NCI-H1436 treated with DMSO at 0.1 percent for 48 hours (cell line): ENCODE measurements at regions not wholly inside any gene's neighbourhood (a gene's known extent, or its start where the extent isn't known, plus 50 kb on each side); places are given as distances from the start of the nearest gene placed in this dataset.
"Not testable (repeated sequence)": the region's sequence is repeated elsewhere in the genome, so short reads cannot be mapped to it uniquely, and the experiment has no call there.

Source experiments
- DNase-seq: peaks from one replicate; lab custom pipeline; 2025; lab: John Stamatoyannopoulos, UW

GRCh38 chr5:156218367-156219158 lies 108.4 kb upstream of the SGCD start:
- no peak for DNase-seq

GRCh38 chr5:156219483-156220005 lies 107.4 kb upstream of the SGCD start:
- no peak for DNase-seq

- DNase-seq: no peak
These were observed 105.1 kb upstream of the SGCD start for GRCh38 chr5:156221816-156222215.

- DNase-seq: no peak
These were observed 103.4 kb upstream of the SGCD start for GRCh38 chr5:156223547-156223946.

- DNase-seq: not testable (repeated sequence)
These were observed 100.5 kb upstream of the SGCD start for GRCh38 chr5:156226485-156226884.

DNA sequence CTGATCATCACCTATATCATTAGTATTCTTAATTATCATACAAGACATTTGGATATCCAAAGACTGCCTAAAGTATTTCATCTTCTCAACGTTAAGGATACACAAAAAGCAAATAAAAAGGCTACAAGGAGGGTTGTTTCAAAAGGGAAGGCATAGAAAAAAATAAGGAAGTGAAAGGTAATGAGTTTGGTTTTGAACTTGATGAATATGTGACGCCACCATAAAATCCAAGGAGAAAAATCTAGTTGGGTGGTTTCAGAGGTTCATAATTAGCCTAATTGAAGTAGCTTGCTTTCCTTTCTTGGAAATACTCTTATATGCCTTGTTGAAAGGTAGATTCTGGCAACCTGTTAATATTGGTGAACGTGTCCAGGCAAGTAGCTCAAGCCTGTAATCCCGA lies 96.1 kb upstream of the SGCD start:
- no peak for DNase-seq

DNA sequence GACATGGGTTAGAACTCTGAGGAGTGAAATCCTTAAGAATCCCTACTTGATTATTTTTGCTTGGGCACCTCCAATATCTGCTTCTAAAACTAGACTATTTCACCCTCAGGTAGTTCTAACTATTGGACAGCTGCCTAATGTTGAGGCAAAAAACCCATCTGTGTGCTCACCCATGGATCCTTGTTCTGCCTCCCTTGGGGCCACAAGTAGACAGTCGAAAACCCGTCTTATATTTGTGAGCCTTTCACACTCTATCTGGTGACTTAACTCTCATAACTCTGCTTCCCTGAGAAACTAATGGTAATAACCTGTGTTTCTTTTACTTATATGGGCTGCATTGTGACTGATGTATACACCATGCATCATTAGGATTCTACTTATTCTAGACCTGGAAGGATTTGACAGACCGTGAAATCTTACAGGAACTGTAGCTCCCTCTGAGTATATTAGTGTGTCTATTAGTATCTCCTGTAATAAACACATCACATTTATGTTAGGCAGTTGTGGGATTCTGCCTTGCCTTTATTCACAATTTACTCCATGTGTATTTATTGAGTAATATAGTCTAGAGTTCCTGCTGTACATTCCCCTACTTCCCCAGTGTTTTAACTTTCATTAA lies 94.6 kb upstream of the SGCD start:
- no peak for DNase-seq

DNA sequence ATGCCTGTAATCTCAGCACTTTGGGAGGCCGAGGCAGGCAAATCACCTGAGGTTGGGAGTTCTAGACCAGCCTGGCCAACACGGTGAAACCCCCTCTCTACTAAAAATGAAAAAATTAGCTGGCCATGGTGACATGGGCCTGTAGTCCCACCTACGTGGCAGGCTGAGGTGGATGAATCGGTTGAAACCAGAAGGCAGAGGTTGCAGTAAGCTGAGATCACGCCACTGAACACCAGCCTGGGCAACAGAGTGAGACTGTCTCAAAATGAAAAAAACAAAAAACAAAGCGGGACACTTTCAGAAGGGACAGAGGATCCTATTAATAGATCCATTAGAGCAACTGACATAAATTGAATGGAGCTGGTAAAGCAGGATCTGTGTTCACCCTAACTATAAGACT lies 89.6 kb upstream of the SGCD start:
- DNase-seq: no peak

- DNase-seq: no peak
These were observed 87.2 kb upstream of the SGCD start for GRCh38 chr5:156239800-156240199.

GRCh38 chr5:156240414-156240813 lies 86.5 kb upstream of the SGCD start:
- no peak for DNase-seq

DNA sequence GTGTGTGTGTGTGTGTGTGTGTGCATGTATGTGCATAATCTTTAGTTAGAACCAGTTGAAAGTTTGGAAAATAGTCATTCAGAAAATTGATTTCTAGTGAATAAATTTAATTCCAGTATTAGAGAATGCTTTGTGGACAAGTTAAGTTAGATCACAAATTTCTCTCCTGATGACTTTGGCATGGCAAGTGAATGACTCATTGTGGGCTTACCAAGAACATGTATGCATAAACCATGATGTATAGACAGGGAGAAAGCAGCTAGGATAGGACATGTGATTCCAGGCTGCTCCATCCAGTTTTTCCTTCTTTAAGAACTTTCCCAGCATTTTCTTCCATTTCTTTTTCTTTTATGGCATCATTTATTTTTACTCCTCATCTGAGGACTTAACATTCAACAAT lies 85.7 kb upstream of the SGCD start:
- no peak for DNase-seq

- no peak for DNase-seq
These were observed 81.1 kb upstream of the SGCD start for GRCh38 chr5:156245895-156246294.

DNA sequence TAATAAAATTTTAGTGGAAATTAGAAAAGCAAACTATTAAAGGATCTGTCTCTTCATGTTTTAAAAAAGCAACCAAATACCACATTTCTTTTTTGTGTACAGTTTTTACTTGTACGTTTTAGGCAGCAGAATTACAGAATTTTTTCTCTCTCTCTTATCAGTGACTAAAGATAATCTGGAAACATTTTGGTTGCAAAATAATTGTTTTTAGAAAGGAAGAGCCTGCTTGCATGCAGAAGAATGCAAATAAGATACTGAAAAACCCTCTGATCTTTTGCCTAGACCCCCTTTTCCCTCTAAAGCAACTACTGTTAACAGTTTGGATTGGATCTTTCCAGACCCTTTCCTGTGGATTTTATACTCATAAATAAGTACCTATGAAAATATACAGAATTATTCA lies 75.9 kb upstream of the SGCD start:
- DNase-seq: no peak

GRCh38 chr5:156253130-156253529 lies 73.8 kb upstream of the SGCD start:
- DNase-seq: no peak

DNA sequence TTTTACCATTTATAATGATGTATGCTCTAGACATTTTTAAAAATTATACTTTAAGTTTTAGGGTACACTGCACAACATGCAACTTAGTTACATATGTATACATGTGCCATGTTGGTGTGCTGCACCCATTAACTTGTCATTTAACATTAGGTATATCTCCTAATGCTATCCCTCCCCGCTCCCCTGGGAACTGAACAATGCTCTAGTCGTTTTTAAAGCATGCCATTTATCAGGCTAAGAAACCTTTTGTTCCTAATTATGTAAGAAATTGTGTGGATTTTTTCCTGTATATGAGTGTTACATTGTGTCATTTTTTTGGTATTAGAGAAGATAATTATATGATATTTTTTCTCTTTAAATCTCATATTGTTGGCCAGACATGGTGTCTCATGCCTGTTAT lies 72.8 kb upstream of the SGCD start:
- no peak for DNase-seq

DNA sequence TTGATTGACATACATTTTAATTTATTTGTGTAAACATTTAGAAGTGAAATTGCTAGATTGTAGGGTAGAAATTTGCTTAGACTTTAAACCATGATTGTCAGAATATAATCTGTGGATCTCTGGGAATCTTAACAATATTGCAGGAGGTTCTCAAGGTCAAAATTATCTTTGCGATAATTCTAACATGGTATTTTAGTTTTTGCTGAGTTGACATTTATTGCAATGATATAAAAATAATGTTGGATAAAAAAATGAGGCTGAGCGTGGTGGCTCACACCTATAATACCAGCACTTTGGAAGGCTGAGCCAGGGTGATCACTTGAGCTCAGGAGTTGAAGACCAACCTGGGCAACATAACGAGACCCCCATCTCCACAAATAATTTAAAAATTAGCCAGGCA lies 70.3 kb upstream of the SGCD start:
- DNase-seq: no peak

GRCh38 chr5:156258934-156259333 lies 68.0 kb upstream of the SGCD start:
- DNase-seq: no peak

GRCh38 chr5:156259618-156260017 lies 67.3 kb upstream of the SGCD start:
- no peak for DNase-seq

DNA sequence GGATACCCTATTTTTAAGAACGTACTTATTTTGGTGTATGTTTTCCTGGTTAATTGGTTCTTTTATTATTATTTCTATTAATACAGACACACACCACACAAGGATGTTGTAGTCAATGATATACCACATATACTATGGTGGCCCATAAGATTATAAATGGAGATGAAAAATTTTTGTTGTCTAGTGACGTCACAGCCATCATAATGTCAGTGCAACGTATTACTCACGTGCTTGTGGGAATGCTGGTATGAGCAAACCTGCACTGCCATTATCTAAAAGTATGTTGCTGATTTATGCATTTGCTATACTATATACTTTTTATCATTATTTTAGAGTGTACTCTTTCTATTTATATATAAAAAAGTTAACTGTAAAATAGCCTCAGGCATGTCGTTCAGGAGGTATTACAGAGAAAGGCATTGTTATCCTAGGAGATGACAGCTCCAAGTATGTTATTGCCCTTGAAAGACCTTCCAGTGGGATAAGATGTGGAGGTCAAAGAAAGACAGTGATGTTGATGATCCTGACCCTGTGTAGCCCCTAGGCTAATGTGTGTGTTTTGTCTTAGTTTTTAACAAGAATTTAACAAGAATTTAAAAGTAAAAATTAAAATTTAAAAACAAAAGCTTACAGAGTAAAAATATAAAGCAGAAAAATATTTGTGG lies 65.6 kb upstream of the SGCD start:
- DNase-seq: no peak

GRCh38 chr5:156271569-156271968 lies 55.4 kb upstream of the SGCD start:
- no peak for DNase-seq

DNA sequence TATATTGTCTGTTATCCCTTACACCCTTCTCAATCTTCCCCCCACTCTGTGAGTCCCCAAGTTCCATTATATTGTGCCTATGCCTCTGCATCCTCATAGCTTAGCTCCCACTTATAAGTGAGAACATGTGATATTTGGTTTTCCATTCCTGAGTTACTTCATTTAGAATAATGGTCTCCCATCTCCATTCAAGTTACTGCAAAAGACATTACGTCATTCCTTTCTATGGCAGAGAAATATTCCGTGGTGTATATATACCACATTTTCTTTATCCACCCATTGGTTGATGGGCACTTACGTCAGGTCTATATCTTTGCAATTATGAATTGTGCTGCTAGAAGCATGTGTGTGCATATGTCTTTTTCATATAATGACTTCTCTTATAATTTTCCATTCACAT lies 54.8 kb upstream of the SGCD start:
- no peak for DNase-seq

DNA sequence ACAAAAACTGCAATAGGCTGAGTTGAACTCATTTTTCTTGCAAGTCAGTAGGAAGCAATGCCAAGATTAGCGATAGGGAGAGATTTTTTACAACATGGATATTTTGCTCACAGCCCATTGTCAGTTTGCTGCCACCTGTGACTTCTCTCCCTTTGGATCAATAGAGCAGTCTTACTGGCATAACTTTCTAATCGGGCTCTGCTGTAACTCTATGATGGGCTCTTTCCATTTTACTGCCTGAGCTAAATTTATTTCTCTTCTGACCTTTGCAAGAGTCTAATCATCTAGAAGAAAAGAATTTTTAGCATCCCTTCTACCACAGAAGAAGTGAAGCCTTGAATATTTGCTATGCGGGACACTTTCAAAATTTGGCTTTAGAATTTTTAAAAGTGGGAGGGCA lies 53.6 kb upstream of the SGCD start:
- DNase-seq: no peak

DNA sequence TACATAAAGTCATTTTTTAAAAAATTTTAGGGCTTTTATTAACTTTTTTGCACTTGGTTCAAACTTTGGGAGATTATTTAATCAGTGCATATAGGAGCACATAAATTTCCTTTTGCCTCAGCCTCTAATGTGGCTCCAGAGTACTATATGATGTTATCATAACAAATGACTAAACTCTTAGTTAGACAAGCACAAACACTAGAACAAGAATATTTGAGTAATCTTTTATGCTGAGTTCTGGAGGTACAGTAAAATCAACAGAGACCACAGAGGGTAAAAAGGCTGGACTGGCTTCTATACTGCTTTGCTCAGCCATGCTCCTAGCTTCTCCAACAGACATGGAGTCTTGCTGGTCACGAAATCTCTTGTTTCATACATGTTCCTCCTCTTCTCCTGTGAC lies 52.5 kb upstream of the SGCD start:
- DNase-seq: no peak
